K562 (cell line): ENCODE measurements at regions not wholly inside any gene's neighbourhood (a gene's known extent, or its start where the extent isn't known, plus 50 kb on each side); places are given as distances from the start of the nearest gene placed in this dataset.

ENCODE experiments used
- EZH2 ChIP-seq: IDR thresholded peaks from 2 replicates; pipeline ENCODE4 v1.6.1; 2012; ENCODE audit warnings: low read depth, mild to moderate bottlenecking, inconsistent platforms, low read length, borderline replicate concordance
- GABPA ChIP-seq: fragments of 200-800 bp; sonication (Bioruptor generic); conservative IDR thresholded peaks from 2 replicates; pipeline ENCODE4 v1.6.1; 2016; ENCODE audit warnings: low read depth, missing genetic modification characterization, missing compliant biosample characterization
- KLF6 ChIP-seq: fragments of 250-450 bp; sonication (Bioruptor Pico); IDR thresholded peaks from 2 replicates; pipeline ENCODE4 v1.4.0; 2020; ENCODE audit warnings: mild to moderate bottlenecking, moderate library complexity, borderline replicate concordance
- NR3C1 ChIP-seq: sonication (generic); formaldehyde crosslinking; IDR thresholded peaks from 2 replicates; pipeline ENCODE4 v1.8.1; 2022; ENCODE audit warnings: missing genetic modification reagents
- PML ChIP-seq: IDR thresholded peaks from 2 replicates; pipeline ENCODE4 v1.6.1; 2012; ENCODE audit warnings: low read length, inconsistent platforms
- SP1 ChIP-seq: sonication (generic); formaldehyde crosslinking; IDR thresholded peaks from 2 replicates; pipeline ENCODE4 v1.8.1; 2022; ENCODE audit warnings: mild to moderate bottlenecking, missing genetic modification reagents
- TF ChIP-seq, protein P1 (sequence below), 3 experiments: IDR thresholded peaks in 2 of 3; conservative IDR thresholded peaks in 1 of 3; 2 replicates each; pipeline ENCODE4 v1.5.1; 2011 to 2012; ENCODE audit warnings: low read length in 3 of 3, mild to moderate bottlenecking in 3 of 3, control low read depth in 2 of 3, improper control_type of control experiment in 1 of 3, inconsistent platforms in 1 of 3, low read depth in 1 of 3, mixed read lengths in 1 of 3, moderate library complexity in 1 of 3; ENCODE audit not compliant: insufficient read depth in 2 of 3

DNA sequence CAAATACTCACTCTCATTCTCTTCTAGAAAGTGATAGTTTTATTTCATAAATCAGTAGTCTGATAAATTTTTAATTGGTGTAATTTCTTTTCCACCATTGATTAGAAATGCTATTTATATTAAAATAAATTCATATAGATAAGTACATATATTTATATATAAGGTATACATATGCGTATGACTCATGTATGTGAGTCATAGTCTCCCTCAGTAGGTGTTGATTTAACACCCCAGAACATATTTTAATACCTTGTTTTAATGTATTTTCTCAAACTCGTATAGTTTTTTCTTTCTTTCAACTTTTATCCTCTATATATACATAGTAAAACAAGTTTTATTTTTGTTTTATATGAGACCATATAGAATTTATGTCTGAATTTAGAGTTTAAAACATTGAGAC lies 130.4 kb downstream of the PLG start:
- TF ChIP-seq KLF6 (no peak), SP1 (no peak), EZH2 (no peak), PML (no peak), NR3C1 (CRISPR knock-in tag) (no peak), GABPA (tag) (no peak)
- TF ChIP-seq, protein P1, sequence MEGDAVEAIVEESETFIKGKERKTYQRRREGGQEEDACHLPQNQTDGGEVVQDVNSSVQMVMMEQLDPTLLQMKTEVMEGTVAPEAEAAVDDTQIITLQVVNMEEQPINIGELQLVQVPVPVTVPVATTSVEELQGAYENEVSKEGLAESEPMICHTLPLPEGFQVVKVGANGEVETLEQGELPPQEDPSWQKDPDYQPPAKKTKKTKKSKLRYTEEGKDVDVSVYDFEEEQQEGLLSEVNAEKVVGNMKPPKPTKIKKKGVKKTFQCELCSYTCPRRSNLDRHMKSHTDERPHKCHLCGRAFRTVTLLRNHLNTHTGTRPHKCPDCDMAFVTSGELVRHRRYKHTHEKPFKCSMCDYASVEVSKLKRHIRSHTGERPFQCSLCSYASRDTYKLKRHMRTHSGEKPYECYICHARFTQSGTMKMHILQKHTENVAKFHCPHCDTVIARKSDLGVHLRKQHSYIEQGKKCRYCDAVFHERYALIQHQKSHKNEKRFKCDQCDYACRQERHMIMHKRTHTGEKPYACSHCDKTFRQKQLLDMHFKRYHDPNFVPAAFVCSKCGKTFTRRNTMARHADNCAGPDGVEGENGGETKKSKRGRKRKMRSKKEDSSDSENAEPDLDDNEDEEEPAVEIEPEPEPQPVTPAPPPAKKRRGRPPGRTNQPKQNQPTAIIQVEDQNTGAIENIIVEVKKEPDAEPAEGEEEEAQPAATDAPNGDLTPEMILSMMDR (IDR thresholded peaks at IDR 0.05 in 2 of 3, conservative IDR thresholded peaks at IDR 0.05 in 1 of 3; ENCODE audit: insufficient read depth in 2 of 3, low read depth in 1 of 3, low read length in 3 of 3): no peak
